NCI-H1436 treated with DMSO at 0.1 percent for 48 hours (cell line): ENCODE measurements at regions not wholly inside any gene's neighbourhood (a gene's known extent, or its start where the extent isn't known, plus 50 kb on each side); places are given as distances from the start of the nearest gene placed in this dataset.

Source experiments
- DNase-seq: peaks from one replicate; lab custom pipeline; 2025; lab: John Stamatoyannopoulos, UW

- no peak for DNase-seq
These were observed 814.2 kb upstream of the TENM4 start for GRCh38 chr11:80255021-80255420.

GRCh38 chr11:80241766-80242165, 800.9 kb upstream of the TENM4 start:
- no peak for DNase-seq

GRCh38 chr11:80240245-80240644, 799.4 kb upstream of the TENM4 start:
- no peak for DNase-seq

GRCh38 chr11:80239217-80239616, 798.4 kb upstream of the TENM4 start:
- no peak for DNase-seq

- no peak for DNase-seq
These were observed 787.1 kb upstream of the TENM4 start for GRCh38 chr11:80227915-80228314.

GRCh38 chr11:80214413-80214812, 773.6 kb upstream of the TENM4 start:
- no peak for DNase-seq

- no peak for DNase-seq
These were observed 770.8 kb upstream of the TENM4 start for GRCh38 chr11:80211673-80212072.

GRCh38 chr11:80204021-80204420, 763.2 kb upstream of the TENM4 start:
- no peak for DNase-seq

GRCh38 chr11:80196932-80197554, 756.2 kb upstream of the TENM4 start:
- no peak for DNase-seq

GRCh38 chr11:80196041-80196440, 755.2 kb upstream of the TENM4 start:
- no peak for DNase-seq

- no peak for DNase-seq
These were observed 753.8 kb upstream of the TENM4 start for GRCh38 chr11:80194625-80195024.

- DNase-seq: no peak
These were observed 753.2 kb upstream of the TENM4 start for GRCh38 chr11:80194016-80194415.

GRCh38 chr11:80188076-80188627, 747.3 kb upstream of the TENM4 start:
- no peak for DNase-seq

GRCh38 chr11:80186692-80187091, 745.9 kb upstream of the TENM4 start:
- DNase-seq: no peak

- no peak for DNase-seq
These were observed 742.1 kb upstream of the TENM4 start for GRCh38 chr11:80182901-80183300.

GRCh38 chr11:80173371-80174136, 732.7 kb upstream of the TENM4 start:
- DNase-seq: no peak

- no peak for DNase-seq
These were observed 728.0 kb upstream of the TENM4 start for GRCh38 chr11:80168796-80169195.

GRCh38 chr11:80167766-80168165, 726.9 kb upstream of the TENM4 start:
- DNase-seq: no peak

GRCh38 chr11:80165744-80166143, 724.9 kb upstream of the TENM4 start:
- DNase-seq: no peak

- DNase-seq: no peak
These were observed 722.6 kb upstream of the TENM4 start for GRCh38 chr11:80163441-80163840.

GRCh38 chr11:80163011-80163410, 722.2 kb upstream of the TENM4 start:
- no peak for DNase-seq

- DNase-seq: no peak
These were observed 721.6 kb upstream of the TENM4 start for GRCh38 chr11:80162387-80162786.

- DNase-seq: no peak
These were observed 716.6 kb upstream of the TENM4 start for GRCh38 chr11:80157447-80157846.

GRCh38 chr11:80156062-80156461, 715.2 kb upstream of the TENM4 start:
- DNase-seq: no peak
